Endothelial cell of umbilical vein (primary cell): ENCODE measurements at regions not wholly inside any gene's neighbourhood (a gene's known extent, or its start where the extent isn't known, plus 50 kb on each side); places are given as distances from the start of the nearest gene placed in this dataset.

Experiments used
- BruUV-seq: library from RNA; stranded (reverse); fragments of 400-500 nt; replicated peaks from 2 replicates; lab custom pipeline; 2021; lab: Mats Ljungman, UMichigan
- CTCF ChIA-PET: fragments of 300-600, 350-600 bp; sonication (Branson Sonifier 250); formaldehyde crosslinking; loops from one replicate; lab custom pipeline; 2021; ENCODE audit warnings: antibody characterized with exemption, inconsistent platforms; lab: Charles Lee
- POLR2A ChIA-PET: fragments of 300-600, 350-600 bp; sonication (Branson Sonifier 250); formaldehyde crosslinking; loops from one replicate; lab custom pipeline; 2021; ENCODE audit warnings: antibody characterized with exemption, inconsistent platforms; lab: Charles Lee
- DNase-seq: peaks from one replicate; pipeline ENCODE4 v3.0.0-alpha.2; 2011; ENCODE audit warnings: low read depth, low spot score
- FAIRE-seq: peaks from 2 replicates; lab custom pipeline; 2011; peaks lifted over from hg19 to GRCh38; lab: Jason Lieb, UNC
- H2AFZ ChIP-seq: 2 replicates; pipeline ENCODE4 v1.6.0; 2012; ENCODE audit warnings: low read depth, low read length, control low read depth, inconsistent platforms
- H3K27ac ChIP-seq: 2 replicates; pipeline ENCODE4 v1.5.1; 2011; ENCODE audit warnings: low read depth, mild to moderate bottlenecking, control low read depth, low read length, moderate library complexity; ENCODE audit not compliant: insufficient read depth
- H3K27me3 ChIP-seq, 2 experiments: 2 replicates each; pipeline versions ENCODE4 v1.6.0 to v1.6.1; 2011; ENCODE audit warnings: low read length in 2 of 2, mixed read lengths in 1 of 2; ENCODE audit not compliant: control insufficient read depth in 2 of 2, insufficient read depth in 2 of 2
- H3K36me3 ChIP-seq, 2 experiments: 2 replicates in 1 of 2; 3 replicates in 1 of 2; pipeline ENCODE4 v1.5.1; 2011; ENCODE audit warnings: low read length in 2 of 2, mild to moderate bottlenecking in 1 of 2, moderate library complexity in 1 of 2; ENCODE audit not compliant: control insufficient read depth in 2 of 2, insufficient read depth in 2 of 2; ENCODE audit errors: extremely low read depth in 1 of 2
- H3K4me1 ChIP-seq: 3 replicates; pipeline ENCODE4 v1.5.1; 2011; ENCODE audit warnings: mild to moderate bottlenecking, low read length; ENCODE audit not compliant: control insufficient read depth, insufficient read depth; ENCODE audit errors: extremely low read depth
- H3K4me2 ChIP-seq: 2 replicates; pipeline ENCODE4 v1.6.1; 2011; ENCODE audit warnings: low read length, control low read depth, mixed read lengths; ENCODE audit not compliant: insufficient read depth
- H3K4me3 ChIP-seq, 3 experiments: fragments of 200-600 bp in 1 of 3; sonication (generic), shearing (Covaris generic) in 1 of 3; replicated peaks in 1 of 3; 2 replicates each; pipeline ENCODE4 v1.5.1; 2011 to 2016; ENCODE audit warnings: control low read depth in 3 of 3, low read length in 3 of 3, mild to moderate bottlenecking in 2 of 3, inconsistent platforms in 1 of 3, low read depth in 1 of 3, moderate library complexity in 1 of 3; ENCODE audit not compliant: insufficient read depth in 1 of 3
- H3K79me2 ChIP-seq: 2 replicates; pipeline ENCODE4 v1.6.0; 2012; ENCODE audit warnings: low read length, inconsistent platforms; ENCODE audit not compliant: control insufficient read depth, insufficient read depth
- H3K9ac ChIP-seq: replicated peaks from 2 replicates; pipeline ENCODE3; 2011; ENCODE audit warnings: low read length, control low read depth; ENCODE audit not compliant: insufficient read depth; ENCODE audit errors: extremely low read depth
- H3K9me1 ChIP-seq: replicated peaks from 3 replicates; pipeline ENCODE4 v1.6.0; 2011; ENCODE audit warnings: mild to moderate bottlenecking, low read length; ENCODE audit not compliant: control insufficient read depth, insufficient read depth; ENCODE audit errors: extremely low read depth
- H3K9me3 ChIP-seq: replicated peaks from 2 replicates; pipeline ENCODE4 v1.5.1; 2012; ENCODE audit warnings: low read length, inconsistent platforms; ENCODE audit not compliant: control insufficient read depth, insufficient read depth
- H4K20me1 ChIP-seq: replicated peaks from 2 replicates; pipeline ENCODE3; 2011; ENCODE audit warnings: mild to moderate bottlenecking, low read length; ENCODE audit not compliant: control insufficient read depth, insufficient read depth; ENCODE audit errors: extremely low read depth
- EZH2 ChIP-seq: IDR thresholded peaks from 2 replicates; pipeline ENCODE4 v1.6.1; 2012; ENCODE audit warnings: borderline replicate concordance, low read depth, mild to moderate bottlenecking, moderate library complexity, low read length, inconsistent platforms; ENCODE audit not compliant: severe bottlenecking
- FOS ChIP-seq: IDR thresholded peaks from 2 replicates; pipeline ENCODE4 v1.6.1; 2011; ENCODE audit warnings: mild to moderate bottlenecking, low read length, moderate library complexity, borderline replicate concordance; ENCODE audit not compliant: insufficient read depth
- GATA2 ChIP-seq: IDR thresholded peaks from 2 replicates; pipeline ENCODE4 v1.7.0; 2011; ENCODE audit warnings: low read depth, mild to moderate bottlenecking, moderate library complexity, mixed read lengths, low read length; ENCODE audit not compliant: insufficient read length, insufficient read depth
- MAX ChIP-seq: IDR thresholded peaks from 2 replicates; pipeline ENCODE4 v1.6.1; 2011; ENCODE audit not compliant: insufficient read depth, insufficient read length
- POLR2AphosphoS5 ChIP-seq: IDR thresholded peaks from 2 replicates; pipeline ENCODE4 v1.6.1; 2012; ENCODE audit warnings: low read depth, mild to moderate bottlenecking, control low read depth, low read length, moderate library complexity; ENCODE audit not compliant: insufficient read depth
- dilution Hi-C: fragments of 300-500 bp; cut with MboI; formaldehyde crosslinking; loops from one replicate; pipeline ENCODE4 v1.15.0; 2019; ENCODE audit warnings: low sequenced_read_pairs; ENCODE audit not compliant: extremely low pct_ligation_motif_present
- intact Hi-C: fragments of 100-400 bp; cut with micrococcal nuclease; formaldehyde crosslinking; loops from one replicate; pipeline ENCODE4 v1.10.0; 2022
- TF ChIP-seq, protein P1 (sequence below), 2 donors: IDR thresholded peaks; 1 replicate in 1 of 2; 2 replicates in 1 of 2; pipeline ENCODE4 v1.5.1; 2011; ENCODE audit warnings: low read length in 2 of 2, mild to moderate bottlenecking in 2 of 2, moderate library complexity in 2 of 2, control low read depth in 1 of 2, inconsistent platforms in 1 of 2, low read depth in 1 of 2; ENCODE audit not compliant: insufficient read depth in 1 of 2; ENCODE audit errors: extremely low read depth in 1 of 2

DNA sequence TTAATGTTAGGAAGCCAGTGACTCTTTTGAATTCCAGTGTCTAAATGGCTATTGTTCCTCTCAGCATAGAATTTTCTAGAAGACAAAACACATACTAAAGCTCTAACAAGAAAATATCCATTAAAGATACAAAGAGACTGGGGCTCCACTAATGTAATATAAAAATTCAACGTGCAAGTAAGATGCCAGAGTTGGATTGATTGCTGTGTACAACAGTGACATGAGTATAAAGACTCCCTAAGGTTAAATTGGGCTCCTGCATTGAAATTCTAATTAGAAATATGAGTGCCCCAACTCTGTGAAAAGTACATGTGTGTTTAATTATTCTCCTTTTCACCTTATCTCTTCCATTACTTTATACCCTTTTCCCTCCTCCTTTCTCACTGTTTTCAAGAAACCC lies 253.6 kb upstream of the G2E3 start:
- TF ChIP-seq EZH2: no peak
- no peak for TF ChIP-seq GATA2
- no peak for TF ChIP-seq POLR2AphosphoS5
- TF ChIP-seq FOS: no peak
- no peak for TF ChIP-seq MAX
- TF ChIP-seq, protein P1, sequence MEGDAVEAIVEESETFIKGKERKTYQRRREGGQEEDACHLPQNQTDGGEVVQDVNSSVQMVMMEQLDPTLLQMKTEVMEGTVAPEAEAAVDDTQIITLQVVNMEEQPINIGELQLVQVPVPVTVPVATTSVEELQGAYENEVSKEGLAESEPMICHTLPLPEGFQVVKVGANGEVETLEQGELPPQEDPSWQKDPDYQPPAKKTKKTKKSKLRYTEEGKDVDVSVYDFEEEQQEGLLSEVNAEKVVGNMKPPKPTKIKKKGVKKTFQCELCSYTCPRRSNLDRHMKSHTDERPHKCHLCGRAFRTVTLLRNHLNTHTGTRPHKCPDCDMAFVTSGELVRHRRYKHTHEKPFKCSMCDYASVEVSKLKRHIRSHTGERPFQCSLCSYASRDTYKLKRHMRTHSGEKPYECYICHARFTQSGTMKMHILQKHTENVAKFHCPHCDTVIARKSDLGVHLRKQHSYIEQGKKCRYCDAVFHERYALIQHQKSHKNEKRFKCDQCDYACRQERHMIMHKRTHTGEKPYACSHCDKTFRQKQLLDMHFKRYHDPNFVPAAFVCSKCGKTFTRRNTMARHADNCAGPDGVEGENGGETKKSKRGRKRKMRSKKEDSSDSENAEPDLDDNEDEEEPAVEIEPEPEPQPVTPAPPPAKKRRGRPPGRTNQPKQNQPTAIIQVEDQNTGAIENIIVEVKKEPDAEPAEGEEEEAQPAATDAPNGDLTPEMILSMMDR (IDR thresholded peaks at IDR 0.05; ENCODE audit: extremely low read depth in 1 of 2, insufficient read depth in 1 of 2, low read depth in 1 of 2, low read length in 2 of 2): no peak
- Histone ChIP-seq H3K9ac (no peak overlapping the region), H3K79me2 (no peaks in the 10 kb centered on the region), H3K9me3 (no peaks in the 10 kb centered on the region), H3K27me3 (no peaks in the 10 kb centered on the region), H3K4me1 (no peaks in the 10 kb centered on the region), H3K4me2 (no peak overlapping the region), H3K9me1 (no peaks in the 10 kb centered on the region), H2AFZ (no peak overlapping the region), H4K20me1 (no peaks in the 10 kb centered on the region), H3K27ac (no peak overlapping the region), H3K4me3 (no peak overlapping the region), H3K36me3 (no peaks in the 10 kb centered on the region)
- ChIA-PET CTCF (interaction anchor here (1.3 kb wide), 1 partner anchor 756 kb away, joined by 3 read pairs; no protein-coding TSS in a partner anchor), POLR2A (no interaction called here)
- intact Hi-C loops: no loop called here
- dilution Hi-C loops: no loop called here
- no TSS peak for BruUV-seq
- DNase-seq (no peak), FAIRE-seq (no peak)
